ENCODE measurements at regions not wholly inside any gene's neighbourhood (a gene's known extent, or its start where the extent isn't known, plus 50 kb on each side); places are given as distances from the start of the nearest gene placed in this dataset.

DNA sequence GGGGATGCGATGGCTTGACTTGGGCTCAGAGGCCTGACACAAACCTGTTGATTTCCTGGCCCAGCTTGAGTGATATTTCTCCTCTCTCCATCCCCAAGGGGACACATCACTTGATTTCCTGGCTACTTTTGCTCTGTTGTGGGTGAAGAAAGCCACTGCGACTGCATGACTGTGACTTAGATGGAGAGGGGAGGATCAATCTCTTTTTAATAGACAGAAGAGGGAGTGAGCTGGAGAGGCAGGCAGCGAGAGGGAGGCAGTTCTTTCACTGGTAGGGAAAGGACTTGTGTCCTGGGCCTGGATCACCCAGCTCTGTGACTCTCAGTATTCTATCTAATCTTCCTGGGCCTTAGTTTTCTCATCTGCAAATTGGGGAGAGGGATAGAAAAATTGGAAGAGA, 189.8 kb upstream of the RGMA start:
- intact Hi-C loops (cut with DNase I): no loop called here
- Histone ChIP-seq H3K36me3 (no peaks in the 10 kb centered on the region), H3K9me3 (no peaks in the 10 kb centered on the region), H3K4me3 (no peak overlapping the region), H3K27ac (no peak overlapping the region), H3K27me3 (peaks cover 0 to 6% (median 0%) of the 10 kb centered on the region in 4 donors), H3K4me1 (peaks cover 0 to 15% (median 7%) of the 10 kb centered on the region in 3 donors)
- DNase-seq: no peak
- 87 to 93% methylated on average over 3 of the region's 3 CpGs for WGBS, 2 donors
- TF ChIP-seq, protein P1, sequence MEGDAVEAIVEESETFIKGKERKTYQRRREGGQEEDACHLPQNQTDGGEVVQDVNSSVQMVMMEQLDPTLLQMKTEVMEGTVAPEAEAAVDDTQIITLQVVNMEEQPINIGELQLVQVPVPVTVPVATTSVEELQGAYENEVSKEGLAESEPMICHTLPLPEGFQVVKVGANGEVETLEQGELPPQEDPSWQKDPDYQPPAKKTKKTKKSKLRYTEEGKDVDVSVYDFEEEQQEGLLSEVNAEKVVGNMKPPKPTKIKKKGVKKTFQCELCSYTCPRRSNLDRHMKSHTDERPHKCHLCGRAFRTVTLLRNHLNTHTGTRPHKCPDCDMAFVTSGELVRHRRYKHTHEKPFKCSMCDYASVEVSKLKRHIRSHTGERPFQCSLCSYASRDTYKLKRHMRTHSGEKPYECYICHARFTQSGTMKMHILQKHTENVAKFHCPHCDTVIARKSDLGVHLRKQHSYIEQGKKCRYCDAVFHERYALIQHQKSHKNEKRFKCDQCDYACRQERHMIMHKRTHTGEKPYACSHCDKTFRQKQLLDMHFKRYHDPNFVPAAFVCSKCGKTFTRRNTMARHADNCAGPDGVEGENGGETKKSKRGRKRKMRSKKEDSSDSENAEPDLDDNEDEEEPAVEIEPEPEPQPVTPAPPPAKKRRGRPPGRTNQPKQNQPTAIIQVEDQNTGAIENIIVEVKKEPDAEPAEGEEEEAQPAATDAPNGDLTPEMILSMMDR (IDR thresholded peaks at IDR 0.05): no peak
- TF ChIP-seq POLR2A (IDR thresholded peaks at IDR 0.05): no peak

DNA sequence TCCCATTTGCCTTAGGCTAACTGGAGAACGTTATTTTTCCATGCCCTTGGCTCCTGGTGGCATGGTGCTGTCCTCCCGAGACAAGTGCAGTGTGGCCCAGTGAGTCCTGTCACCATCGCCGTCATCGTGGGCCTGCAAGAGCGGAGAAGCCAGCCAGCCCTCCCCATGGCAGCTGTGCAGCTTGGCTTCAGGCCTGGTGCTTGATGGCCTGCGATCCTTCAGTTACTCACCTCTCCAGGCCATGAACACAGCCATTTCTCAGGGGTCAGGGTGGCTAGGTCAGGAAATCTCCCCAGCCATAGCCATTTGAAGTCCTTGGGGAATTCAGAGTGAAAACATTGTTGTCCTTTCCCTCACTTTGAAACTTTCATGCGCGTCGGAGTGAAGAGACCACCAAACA, 189.0 kb upstream of the RGMA start:
- no peak for DNase-seq
- 88 to 94% methylated on average over 8 to 9 of the region's 10 CpGs for WGBS, 2 donors

DNA sequence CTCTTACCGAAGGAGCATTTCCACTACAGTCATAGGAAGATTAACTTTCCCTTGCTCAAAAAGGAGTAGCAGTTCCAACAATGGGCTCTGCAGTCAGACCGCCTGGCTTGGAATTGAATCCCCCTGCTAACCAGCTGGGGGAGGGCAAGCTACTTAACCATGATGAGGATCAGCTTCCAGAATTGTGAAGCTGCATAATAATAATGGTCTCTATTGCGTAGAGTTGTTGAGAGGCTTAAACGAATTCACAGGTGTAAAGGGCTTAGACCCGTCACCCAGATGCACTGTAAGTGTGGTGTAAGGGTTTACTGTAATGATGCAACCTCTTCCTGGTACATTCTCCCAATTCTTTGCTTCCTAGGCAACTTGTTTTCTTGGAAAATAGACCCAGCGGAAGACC, 185.2 kb upstream of the RGMA start:
- H3K9me3 ChIP-seq: peaks cover 0 to 32% (median 0%) of the 10 kb centered on the region in 3 donors
- intact Hi-C loops (cut with DNase I): no loop called here
- DNase-seq: no peak
- no peaks in the 10 kb centered on the region for H3K27me3 ChIP-seq
- H3K4me3 ChIP-seq: no peak overlapping the region
- H3K36me3 ChIP-seq: no peaks in the 10 kb centered on the region
- WGBS, 2 donors: 80% methylated on average over 6 of the region's 6 CpGs
- no peaks in the 10 kb centered on the region for H3K4me1 ChIP-seq
- H3K27ac ChIP-seq: no peak overlapping the region
- TF ChIP-seq POLR2A (IDR thresholded peaks at IDR 0.05): no peak
- TF ChIP-seq, protein P1 (IDR thresholded peaks at IDR 0.05): no peak

More for the DNA sequence above, 189.0 kb upstream of the RGMA start:
- intact Hi-C loops (cut with DNase I): no loop called here
- H3K4me3 ChIP-seq: no peak overlapping the region
- peaks cover 0 to 15% (median 7%) of the 10 kb centered on the region in 3 donors for H3K4me1 ChIP-seq
- H3K27ac ChIP-seq: no peak overlapping the region
- peaks cover 0 to under 1% (median 0%) of the 10 kb centered on the region in 3 donors for H3K9me3 ChIP-seq
- no peaks in the 10 kb centered on the region for H3K36me3 ChIP-seq
- TF ChIP-seq, protein P1 (IDR thresholded peaks at IDR 0.05): no peak
- no peak for TF ChIP-seq POLR2A (IDR thresholded peaks at IDR 0.05)
- H3K27me3 ChIP-seq: peaks cover 0 to 6% (median 0%) of the 10 kb centered on the region in 4 donors

DNA sequence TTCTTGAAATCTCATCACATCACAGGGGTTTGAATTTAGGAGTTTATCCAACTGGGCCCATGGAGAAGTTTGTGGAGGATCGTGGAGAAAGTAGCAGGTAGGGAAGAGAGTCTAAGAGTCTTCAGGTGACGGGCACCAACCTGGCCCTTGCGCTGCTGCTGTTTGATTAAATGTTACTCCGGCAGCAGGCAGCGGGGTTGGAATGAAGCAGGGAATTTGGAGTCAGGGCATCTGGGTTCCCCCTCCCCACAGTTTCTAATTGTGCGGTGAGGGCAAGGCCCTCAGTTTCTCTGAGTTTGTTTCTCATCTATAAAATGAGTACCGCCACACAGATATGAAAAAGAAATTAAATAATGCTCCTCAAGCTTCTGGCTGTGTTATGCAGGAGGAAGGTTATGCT, 182.9 kb upstream of the RGMA start:
- DNase-seq: no peak
- WGBS, 2 donors: 96 to 98% methylated on average over 7 of the region's 7 CpGs
- no peak for TF ChIP-seq POLR2A (IDR thresholded peaks at IDR 0.05)
- TF ChIP-seq, protein P1 (IDR thresholded peaks at IDR 0.05): no peak
- no peaks in the 10 kb centered on the region for H3K27me3 ChIP-seq
- intact Hi-C loops (cut with DNase I): no loop called here
- H3K27ac ChIP-seq: no peak overlapping the region
- H3K4me1 ChIP-seq: no peaks in the 10 kb centered on the region
- peaks cover 0 to 32% (median 0%) of the 10 kb centered on the region in 3 donors for H3K9me3 ChIP-seq
- no peaks in the 10 kb centered on the region for H3K36me3 ChIP-seq
- H3K4me3 ChIP-seq: no peak overlapping the region

DNA sequence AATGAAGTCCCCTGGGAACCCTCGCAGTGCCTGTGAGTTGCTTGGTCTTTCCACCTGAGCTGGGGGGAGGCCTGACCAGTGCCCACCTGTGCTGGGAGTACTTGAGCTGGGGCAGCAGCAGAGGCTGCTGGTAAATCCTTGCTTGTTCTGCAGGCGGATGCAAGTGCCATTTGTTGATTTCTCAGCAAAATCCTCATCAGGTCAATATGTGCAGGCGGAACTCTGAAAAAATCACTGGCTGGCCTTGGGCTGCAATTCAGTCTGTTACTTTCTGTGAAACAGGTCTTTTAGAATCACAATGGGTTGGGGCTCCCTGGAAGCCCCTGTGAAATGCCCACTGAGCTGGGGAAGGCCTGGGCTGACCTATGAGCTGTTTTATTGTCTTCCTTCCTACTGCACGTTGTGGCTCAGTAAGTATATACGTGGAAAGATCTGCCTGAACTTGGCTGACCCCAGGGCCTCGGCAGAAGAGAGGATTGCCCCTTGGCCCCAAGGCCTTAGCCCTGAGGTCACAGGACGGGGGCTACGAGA, 182.0 kb upstream of the RGMA start:
- no peaks in the 10 kb centered on the region for H3K36me3 ChIP-seq
- intact Hi-C loops (cut with DNase I): no loop called here
- H3K9me3 ChIP-seq: peaks cover 0 to 32% (median 0%) of the 10 kb centered on the region in 3 donors
- no peak overlapping the region for H3K4me3 ChIP-seq
- TF ChIP-seq POLR2A (IDR thresholded peaks at IDR 0.05): no peak
- TF ChIP-seq, protein P1 (IDR thresholded peaks at IDR 0.05): no peak
- no peak for DNase-seq
- no peaks in the 10 kb centered on the region for H3K27me3 ChIP-seq
- H3K4me1 ChIP-seq: no peaks in the 10 kb centered on the region
- no peak overlapping the region for H3K27ac ChIP-seq
- 58 to 82% methylated on average over 4 to 6 of the region's 8 CpGs for WGBS, 2 donors
